NCI-H1092 (cell line): ENCODE measurements at regions not wholly inside any gene's neighbourhood (a gene's known extent, or its start where the extent isn't known, plus 50 kb on each side); places are given as distances from the start of the nearest gene placed in this dataset.

ENCODE experiments used
- DNase-seq: peaks from one replicate; lab custom pipeline; 2025; lab: John Stamatoyannopoulos, UW

DNA sequence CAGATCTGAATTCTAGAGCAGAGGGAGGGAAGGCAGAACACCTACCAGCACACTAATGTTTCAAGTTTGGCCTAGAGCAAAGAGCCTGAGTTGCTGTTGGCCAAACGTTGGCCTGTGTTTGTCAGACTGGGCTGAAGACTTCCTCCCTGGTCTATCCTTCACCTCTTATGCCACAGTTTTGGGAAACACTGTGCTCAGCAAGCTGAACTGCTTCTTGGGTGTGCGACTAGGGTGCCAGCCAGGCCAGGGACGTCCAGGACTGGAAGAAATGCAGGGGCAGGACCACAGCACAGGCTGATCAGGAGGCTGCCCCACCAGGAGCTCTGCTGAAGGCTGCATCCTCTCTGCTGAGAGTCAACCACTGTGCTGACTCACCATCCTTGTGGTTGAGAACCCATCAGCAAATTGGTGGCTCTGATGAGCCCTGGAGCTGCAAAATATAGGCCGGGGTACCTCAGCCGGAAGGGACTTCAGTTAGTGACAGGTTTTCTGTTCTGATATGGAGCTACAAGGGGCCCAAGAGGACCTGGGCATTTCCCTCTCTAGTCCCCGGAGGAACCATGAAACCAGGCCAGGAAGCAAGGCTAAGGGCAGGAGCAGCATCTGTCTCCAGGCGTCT lies 131.6 kb upstream of the RASGRP1 start:
- DNase-seq, result no peak

DNA sequence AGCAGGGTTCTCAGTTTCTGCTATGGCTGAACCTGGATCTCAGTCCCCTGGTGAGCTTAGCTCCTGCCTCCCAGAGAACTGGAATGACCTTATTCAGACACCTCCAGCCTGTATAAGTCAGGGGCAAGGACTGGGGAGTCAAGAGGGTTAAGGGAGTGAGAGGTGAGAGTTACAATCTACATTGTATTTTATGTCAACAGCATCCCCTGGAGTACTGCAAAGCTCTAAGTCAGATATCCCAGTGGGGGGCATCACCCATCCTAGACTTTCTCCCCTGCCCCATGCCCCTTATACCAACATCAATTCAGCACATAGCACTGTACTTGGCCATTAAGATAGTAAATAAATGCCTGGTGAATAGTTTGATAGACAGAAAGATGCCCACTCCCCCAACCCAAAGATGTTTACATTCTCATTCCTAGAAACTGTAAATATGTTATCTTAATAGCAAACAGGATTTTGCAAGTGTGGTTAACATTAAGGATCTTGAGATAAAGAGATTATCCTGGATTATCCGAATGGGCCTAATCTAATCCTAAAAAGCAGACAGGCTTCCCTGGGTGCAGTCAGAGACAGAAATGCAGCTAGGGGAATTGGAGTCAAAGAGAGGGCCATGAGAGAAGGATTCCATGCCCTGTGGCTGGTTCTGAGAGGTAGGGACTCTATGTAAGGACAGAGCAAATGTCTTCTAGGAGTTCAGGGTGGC lies 132.3 kb upstream of the RASGRP1 start:
- DNase-seq, result no peak

DNA sequence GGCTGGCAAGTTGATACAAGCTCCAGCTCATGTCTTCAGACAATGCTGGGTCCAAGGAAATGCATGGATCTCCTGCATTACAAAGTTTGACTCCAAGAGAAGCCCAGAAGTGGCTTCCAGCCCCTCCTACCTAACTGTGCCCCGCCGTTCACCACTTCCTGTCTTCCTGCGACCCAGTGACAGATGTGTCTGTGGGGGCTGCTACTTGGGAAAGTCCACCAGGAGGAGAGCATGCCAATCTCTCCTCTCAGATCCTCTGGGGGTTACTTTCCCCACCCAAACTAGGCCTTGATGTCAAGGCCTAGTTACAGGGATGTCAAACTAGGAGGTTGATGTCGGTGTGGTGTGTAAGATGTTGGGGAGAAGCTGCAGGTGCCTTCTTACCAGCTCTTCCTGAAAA lies 133.6 kb upstream of the RASGRP1 start:
- no peak for DNase-seq

DNA sequence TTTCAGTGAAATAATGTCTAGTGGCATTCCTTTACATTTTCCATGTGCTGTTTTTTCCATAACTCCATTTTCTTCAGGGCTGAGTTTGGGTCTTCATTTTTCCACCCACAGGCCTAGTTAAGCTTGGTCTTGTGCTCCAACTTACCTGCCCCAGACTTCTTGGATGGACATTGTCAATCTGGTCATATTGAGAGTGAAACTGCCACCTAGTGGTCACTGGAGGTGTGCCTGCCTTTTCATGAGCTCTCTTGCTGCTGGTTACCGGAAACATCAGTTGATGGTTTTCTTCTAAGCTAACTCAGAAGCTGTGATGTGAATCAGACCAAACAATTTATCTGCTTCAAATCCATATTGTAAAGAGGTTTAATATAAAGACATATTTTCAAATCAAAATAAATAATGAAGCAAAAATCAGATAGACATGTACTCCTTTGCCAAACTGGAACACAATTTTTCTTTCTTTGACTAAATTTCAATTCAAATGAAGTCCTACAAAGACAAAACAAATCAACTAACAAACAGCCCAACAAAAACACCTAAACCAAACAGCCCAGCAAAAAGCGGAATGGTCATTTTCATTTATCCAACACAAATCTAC lies 135.1 kb upstream of the RASGRP1 start:
- DNase-seq, result no peak

DNA sequence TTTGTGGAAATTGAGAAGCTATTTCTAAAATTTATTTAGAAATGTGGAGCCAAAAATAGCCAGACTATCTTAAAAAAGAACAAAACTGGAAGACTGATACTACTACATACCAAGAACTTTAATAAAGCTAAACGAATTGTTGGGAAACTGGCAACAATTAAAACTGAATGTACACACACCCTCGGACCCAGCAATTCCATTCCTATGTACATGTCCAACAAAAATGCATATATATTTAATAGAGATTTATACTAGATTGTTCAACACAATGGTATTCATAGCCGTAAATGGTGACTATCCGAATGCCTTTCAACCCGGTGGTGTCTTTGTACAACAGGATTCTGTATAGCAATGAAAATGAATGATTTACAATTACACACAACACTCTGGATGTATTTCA lies 136.5 kb upstream of the RASGRP1 start:
- DNase-seq, result no peak

DNA sequence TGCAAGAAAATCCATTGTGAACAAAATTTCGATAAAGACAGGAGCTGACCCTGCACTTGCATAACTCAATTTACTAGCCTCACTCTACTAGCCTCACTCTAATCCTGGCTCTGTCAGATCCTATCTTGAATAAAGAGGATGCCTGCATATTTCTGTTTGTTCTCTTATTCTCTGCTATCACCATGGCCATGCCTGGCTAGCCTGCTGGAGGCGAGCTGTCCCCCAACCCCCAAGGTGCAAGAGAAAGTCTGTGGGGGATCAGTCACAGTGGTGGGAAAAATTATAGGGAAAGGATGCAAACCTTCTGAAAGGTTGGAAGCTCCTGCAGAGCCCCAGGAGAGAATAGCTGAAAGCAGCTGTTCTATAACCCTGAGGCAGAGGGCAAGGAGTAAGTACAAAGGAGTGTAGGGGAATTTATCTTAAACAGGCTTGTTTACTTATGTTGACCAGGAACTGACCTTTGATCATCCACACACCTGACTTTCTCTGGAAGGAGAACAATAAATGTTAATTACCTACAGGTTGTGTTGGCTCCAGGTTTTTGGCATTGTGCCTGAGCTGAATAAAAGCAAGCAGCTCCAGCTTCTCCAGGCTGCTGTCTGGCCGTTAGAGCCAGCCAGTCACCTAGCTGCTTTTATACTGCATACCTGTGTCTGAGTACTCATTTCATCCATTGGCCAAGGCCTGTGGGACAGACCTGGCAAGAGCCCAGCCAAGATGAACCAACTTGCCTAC lies 137.7 kb upstream of the RASGRP1 start:
- no peak for DNase-seq

DNA sequence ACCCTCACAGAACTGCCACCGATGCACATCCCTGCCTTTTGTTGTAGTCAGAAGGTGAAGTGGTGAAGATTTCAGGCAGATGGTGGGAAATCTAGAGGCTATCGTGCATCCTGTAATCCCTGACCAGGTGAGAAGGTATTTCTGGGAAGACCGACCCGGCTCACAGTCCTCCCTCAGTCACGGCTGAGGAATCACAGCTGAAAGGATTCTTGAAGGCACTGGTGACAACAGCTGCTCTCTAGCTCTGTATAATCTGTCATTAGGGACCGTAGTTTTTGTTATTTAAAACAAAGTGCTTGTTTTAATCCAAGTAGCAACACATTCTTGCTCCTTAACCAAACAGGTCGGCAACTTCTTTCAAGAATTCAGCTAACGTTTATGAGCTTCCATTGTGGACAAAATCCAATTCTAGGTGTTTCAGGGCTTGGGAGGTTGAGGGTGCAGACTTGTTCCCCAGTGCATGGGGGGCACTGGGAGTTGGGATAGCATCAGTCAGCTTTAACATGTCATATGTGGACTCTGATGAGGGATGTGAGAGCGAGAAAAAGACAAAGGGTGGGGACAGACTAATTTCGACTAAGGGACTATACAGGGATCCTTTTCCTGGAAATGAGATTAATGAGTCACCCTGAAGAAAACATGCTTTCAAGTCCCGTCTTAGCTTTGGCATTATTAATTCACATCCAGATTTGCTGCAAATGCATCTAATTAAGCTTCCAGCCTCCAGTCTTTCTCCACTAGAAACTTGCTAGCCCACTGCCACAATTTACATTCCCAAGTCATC lies 141.0 kb upstream of the RASGRP1 start:
- no peak for DNase-seq

DNA sequence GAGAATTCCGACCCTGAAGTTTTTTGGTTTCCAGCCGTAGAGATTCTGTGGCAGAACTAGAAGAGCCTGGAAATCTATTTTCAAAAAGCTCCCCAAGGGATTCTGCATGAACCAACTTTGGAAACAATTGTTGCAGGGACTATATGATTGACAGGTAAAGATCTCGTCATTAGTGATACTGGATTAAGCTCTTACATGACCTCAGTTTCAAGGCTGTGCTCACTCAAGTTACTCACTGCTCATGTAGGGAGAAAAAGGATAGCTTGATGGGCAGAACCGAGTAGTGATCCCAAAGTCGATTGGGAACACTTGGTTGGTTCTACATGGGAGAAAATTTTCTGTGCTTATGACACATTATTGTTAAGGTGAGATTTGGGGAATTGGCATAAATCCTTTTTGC lies 142.3 kb upstream of the RASGRP1 start:
- no peak for DNase-seq

DNA sequence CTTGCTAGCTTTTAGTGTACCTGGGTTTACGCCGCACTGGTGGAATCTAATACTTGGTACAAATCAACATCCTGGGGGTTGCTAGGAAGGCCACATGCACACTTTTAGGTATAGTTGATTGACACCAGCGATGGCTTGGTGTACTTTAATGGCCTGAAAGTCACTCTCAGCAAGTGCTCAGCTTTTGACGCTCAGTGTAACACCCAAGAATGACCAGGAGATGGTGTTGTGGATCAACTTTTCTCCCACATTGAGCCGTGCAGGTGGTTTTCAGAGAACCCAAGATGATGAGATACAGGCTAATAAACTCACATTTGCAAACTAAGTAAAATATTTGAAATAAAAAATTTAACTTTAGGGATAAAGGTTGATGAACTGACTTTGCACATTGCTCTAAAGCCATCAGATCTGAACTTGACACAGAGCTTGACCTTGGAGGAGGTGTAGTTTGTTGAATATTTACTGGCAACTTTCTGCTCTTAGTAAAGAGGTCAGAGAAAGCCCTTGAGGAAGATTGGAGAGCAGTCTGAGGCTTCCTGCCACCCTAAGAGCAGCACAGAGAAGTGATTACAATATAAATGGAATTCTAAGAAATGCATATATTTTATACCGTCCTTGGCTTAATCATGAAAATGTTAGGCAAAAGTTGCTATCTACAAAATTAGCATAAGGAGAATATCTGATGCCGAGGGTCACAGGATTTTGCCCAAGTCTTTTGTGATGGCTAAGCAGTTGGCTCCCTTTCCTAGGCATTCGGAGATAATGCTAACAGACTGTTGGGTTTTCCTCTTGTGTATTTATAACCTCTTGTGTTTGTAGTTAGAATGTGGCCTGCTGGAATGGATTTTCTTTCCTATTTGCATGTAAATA lies 143.4 kb upstream of the RASGRP1 start:
- DNase-seq, result no peak

DNA sequence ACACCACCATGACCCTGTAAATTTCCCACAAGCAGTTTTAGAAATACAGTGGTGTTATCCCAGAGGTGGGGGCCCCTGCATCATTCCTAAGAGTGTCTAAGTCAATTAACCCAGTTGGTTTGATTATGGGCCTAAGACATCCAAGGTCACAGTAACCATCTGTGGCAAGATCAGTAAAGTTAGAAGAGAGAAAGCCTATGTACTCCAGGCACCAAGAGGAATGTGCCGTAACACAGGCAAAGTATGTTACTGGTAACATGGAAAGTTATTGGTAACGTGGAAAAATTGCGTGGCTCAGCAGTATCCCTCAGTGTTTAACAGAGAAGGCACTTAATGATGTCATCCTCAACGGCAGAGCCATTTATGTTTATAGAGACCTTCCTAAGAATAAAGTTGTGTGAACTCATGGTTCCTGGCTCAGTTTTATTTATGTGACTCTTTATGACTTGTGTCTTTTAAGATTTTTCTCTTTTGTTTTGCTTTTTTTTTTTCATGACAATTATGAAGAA lies 144.1 kb upstream of the RASGRP1 start:
- no peak for DNase-seq

DNA sequence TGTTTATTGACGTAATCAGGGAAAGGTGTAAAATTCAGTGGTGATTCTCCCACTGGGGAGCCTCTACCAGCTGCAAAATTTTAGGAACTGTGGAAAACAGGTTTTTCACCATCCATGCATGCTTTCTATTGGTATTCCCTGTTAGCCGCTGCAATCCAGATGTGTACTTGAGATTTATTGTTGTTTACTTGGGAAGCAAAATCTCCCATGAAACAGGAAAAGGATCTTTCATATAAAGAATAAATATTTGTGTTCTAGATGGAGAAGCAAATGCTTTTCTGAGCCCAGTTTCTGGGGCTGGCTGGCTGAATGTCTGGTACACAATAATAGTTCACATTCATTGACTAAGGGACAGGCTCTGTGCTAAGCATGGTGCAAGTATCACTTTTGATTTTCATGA lies 144.6 kb upstream of the RASGRP1 start:
- no peak for DNase-seq

DNA sequence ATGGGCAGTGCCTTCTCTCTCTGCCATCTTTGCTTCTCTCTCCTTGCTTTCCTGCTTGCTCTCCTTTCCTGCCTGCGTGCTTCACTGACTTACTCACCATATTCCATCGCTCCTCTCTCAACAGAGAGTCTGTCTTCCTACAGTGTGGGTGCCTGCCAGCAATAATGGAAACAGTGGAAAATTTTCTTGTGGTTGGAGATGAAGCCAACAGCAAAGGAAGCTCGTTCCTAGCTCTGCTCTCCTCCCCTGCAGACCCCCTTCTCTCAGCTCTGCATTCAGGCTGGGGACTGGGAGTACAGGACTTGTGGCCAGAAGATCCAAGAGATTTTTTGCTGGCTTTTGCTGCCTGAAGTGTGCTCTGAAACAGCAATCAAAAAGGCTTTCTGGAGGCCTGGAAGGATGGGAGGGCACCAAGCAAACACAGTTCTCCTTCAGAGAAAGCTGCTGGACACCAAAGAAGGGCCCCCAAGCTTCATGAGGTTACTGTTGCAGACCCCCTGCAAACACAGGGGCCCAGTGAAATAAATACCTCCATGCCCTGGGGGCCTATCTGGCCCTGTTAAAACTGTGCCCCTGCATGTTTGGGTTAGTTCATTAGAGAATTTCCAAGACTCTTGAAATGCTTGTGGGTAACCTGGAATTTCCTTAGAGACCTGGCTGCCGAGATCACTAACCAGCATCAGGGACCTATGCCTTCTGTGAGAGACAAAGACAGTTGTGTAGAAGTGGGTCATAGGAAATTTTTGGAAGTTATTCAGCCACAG lies 149.9 kb upstream of the RASGRP1 start:
- no peak for DNase-seq

DNA sequence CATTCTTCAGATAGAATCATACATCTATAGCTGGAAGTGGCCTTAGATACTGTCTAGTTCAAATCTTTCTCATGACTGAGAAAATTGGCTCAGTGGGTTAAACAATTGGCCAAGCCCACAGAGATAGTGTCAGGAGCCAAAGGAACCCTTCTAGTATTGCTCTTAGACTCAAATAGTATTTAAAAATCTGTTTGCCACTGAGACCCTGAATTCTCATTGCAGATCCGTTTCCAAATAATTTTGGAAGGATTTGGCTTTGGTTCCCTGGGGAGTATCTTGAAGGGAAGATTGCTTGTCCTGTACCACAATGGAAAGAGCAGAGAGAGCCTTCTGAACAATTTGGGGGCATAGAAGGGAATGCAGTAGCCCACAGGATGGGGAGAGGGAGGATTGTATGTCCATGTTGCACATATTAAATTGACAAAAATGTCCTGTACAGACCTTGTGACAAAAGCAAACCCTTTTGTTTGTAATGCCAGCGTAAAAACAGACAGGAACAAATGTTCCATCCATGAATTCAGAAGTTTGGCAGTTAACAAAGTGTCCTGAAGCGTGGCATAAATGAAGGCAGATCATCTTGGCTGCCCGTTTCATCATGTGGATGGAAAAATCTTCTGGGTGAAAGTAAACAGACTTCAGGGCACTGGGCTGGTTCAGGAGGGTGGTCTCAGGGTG lies 156.4 kb upstream of the RASGRP1 start:
- DNase-seq, result no peak

DNA sequence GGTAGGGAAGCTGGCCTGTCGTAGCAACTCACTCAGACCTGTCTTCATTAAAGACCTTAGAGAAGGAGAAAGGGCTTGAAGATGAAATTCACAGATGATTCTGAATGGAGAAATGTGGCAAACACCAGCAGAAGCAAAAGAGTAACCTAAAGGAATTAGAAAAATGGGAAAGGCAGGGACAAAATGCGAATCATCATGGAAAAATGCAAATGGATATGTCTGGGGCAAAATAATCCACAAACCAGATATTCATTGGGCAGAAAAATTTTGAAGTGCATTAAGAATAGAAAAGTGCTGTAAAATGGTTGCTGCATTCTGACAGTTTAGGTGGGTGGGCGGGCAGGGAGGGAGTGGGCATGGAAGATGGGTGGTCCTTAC lies 156.9 kb upstream of the RASGRP1 start:
- DNase-seq, result no peak

DNA sequence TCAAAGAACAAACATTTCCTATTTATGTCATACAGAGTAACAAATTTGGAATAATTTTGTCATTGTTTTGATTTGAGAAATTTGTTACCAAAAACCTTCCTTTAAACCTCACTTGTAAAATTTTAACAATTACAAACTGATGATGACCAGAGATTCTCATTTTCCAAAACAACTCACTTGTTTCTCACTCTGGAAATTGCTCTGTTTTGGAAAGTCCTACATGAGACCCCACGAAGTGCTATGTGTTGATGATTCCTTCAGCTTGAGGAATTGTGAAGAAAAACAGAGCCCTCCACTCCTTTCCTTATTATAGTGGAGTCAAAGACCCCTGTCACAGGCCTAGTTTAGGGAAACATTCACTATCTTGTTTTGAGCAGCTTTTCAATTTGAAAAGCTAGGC lies 157.6 kb upstream of the RASGRP1 start:
- DNase-seq, result no peak

DNA sequence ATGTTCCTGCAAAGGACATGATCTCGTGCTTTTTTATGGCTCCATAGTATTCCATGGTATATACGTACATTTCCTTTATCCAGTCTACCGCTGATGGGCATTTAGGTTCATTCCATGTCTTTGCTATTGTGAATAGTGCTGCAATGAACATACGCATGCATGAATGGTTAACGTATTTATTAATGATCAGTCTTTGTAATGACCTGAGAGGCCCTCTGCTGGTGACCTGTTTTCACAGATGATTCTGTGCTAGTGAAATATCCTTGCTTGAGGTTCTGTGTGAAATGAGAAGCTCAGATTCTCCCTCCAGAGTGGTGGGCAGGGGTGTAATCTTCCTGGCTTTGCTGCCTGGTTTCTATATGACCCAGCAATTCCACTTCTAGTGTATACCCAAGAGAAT lies 160.2 kb upstream of the RASGRP1 start:
- no peak for DNase-seq

DNA sequence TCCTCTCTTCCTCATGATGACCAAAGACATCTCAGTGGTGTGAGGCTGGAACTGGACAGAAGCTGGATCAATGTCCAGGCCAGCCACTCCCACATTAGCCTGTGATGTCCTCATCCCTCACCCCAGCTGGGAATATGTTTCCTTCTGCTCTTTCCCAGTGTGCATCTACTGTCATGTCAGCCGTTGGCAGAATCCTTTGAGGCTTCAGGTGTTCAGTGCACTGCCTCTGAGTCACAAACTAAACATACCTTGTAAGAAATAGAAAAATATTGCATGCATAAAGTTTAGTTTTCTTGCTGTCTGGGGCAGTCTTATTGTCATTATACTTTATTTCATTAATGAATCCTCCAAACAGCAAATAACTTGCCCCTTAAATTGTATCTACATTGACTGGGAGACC lies 161.6 kb upstream of the RASGRP1 start:
- no peak for DNase-seq

DNA sequence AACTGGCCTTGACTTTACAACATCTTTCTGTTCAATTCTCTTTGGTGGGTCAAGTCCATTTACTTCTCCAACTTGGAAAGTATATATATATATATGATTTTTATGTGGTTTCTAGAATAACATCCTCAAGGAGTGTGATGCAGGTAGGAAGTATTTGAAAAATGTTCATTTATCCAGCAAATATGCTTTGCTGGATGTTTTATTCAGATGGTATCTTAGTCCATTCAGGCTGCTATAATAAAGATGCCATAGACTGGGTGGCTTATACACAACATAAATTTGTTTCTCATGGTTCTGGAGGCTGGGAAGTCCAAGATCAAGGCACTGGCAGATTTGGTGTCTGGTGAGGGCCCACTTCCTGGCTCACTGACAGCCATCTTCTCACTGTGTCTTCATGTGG lies 168.7 kb upstream of the RASGRP1 start:
- DNase-seq, result no peak

DNA sequence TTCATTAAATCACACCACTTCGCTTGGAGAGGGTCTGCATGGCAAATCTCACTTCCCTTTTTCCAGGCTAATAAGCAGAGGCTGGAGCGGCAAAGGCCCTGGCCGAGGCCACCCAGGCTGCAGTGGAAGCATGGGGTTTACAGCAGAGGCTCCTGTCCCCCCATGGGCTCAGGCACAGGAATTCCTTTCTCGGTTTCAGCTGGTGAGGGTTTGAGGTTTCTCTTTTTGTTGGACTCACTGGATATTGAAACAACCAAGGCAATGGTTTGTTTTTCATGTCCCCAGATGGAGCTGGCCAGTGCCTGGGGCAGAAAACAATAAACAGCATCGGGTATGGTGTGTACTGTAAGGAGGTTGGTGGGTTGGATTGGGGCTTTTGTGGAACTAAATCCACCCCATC lies 175.6 kb upstream of the RASGRP1 start:
- DNase-seq, result no peak

DNA sequence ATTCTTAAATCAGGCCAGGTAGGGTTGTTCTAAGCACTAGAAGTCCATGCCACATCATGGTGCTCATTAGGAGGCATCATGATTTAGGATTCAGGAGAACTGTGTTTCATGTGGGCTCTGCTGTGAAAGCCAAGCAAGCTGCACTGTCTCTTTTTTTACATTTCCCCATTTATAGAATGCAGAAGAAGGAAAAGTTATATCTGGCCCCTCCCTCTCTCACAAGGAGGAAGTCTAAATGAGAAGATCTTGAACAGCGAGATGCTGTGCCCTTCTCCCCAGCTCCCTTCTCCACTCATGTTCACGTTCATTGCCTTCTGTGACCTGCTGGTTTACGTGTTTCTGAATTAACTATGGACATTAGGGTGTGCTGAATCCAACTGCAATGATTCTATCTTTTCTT lies 178.5 kb upstream of the RASGRP1 start:
- no peak for DNase-seq
